Inferior parietal cortex (tissue), 1 donor: ENCODE measurements at regions not wholly inside any gene's neighbourhood (a gene's known extent, or its start where the extent isn't known, plus 50 kb on each side); places are given as distances from the start of the nearest gene placed in this dataset.

Experiments
- DNase-seq: peaks from one replicate; pipeline ENCODE4 v3.0.0-alpha.2; 2016; ENCODE audit errors: extremely low spot score

DNA sequence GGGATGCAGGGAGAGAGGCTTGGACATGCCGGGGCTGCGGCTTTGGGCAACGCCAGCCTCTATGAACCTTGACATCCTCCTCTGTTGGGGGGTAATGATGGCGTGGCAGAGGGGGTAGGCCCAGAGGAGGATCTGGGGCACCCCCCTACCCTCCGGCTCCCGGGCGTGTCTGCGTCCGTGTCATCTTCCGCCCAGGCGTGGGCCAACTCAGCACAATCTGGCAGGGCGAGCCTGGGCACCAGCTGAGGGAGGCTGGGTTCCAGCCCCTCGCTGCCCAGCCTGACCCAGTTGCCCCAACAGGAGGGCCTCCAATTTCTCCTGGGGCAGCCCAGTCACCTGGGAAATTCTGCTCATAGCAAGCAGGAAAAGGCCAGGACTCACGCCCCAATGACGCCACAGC, 62.9 kb upstream of the IL17B start:
- DNase-seq = no peak

DNA sequence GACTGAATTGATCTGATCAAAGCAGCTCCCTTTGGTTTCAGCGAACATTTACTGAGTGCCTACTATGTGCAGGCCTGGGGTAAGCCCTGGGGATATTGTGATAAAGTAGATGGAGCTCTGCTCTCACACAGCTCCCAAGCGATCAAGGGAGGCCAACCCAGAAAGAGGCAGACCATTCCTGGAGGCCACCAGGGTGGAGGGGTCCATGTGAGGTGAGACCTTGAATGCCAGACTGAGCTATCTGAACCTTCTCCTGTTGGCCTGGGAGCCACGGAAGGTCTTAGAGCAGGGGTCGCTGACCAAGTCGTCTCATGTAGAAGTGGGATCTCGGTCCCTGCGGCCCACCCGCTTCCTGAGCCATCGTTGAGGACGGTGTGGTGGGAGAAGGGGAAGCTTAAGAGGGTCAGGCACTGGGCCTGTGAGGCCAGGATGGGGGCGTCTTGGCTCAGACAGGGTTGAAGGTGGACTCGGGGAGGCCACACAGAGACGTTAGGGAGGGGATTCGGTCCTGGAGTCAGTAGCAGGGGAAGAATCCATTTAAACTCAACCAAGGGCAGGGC, 62.2 kb upstream of the IL17B start:
- no peak for DNase-seq

- DNase-seq = no peak
Measured at GRCh38 chr5:149439899-149440542, 60.9 kb upstream of the IL17B start.

- DNase-seq = no peak
Measured at GRCh38 chr5:149438711-149439132, 59.6 kb upstream of the IL17B start.

- no peak for DNase-seq
Measured at GRCh38 chr5:149438281-149438680, 59.2 kb upstream of the IL17B start.

GRCh38 chr5:149437391-149438040, 58.4 kb upstream of the IL17B start:
- DNase-seq = no peak

GRCh38 chr5:149435660-149436059, 56.6 kb upstream of the IL17B start:
- DNase-seq = no peak

DNA sequence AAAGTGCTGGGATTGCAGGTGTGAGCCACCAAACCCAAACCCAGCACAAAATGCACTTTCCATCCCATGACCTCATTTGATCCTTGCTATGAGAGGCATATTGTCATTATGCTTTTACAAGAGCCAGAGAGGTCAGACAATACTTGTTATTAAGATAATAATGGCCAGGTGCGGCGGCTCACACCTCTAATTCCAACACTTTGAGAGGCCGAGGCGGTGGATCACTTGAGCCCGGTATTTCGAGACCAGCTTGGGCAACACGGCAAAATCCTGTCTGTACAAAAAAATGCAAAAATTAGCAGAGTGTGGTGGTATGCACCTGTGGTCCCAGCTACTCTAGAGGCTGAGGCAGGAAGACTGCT, 55.9 kb upstream of the IL17B start:
- no peak for DNase-seq

DNA sequence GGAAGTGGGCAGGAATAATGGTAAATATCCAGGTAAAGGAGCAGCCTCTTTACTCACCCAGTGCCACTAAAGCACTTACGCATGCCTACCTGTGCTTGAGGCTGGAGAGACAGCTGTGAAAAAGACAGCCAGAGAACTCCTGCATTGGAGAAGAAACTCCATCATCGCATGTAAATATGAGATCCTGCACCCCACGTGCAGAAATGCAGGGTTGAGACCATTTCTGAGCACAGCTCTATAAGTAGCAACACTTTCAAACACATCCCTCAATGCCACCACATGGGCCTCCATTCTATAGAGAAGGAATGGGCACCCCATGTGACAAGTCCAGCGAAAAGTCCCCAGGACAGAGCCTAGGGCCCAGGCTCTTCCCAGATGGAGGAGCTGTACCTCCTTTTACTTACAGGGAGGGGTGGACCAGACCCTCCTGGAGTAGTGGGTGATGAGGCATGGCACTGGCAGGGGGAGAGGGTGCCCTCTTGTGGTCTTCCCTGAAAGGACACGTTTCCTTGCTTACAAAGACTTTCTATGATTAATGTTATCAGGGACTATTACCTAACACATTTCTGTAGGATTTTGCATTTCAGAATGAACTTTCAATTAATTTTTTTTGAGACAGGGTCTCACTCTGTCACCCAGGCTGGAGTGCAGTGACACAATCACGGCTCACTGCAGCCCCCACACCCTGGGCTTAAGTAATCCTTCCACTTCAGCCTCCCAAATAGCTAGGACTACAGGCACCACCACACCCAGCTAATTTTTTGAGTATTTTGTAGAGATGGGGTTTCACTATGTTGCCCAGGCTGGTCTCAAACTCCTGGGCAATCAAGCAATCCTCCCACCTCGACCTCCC, 55.3 kb upstream of the IL17B start:
- peak; percentile 67 for DNase-seq

- no peak for DNase-seq
Measured at GRCh38 chr5:149433524-149434131, 54.5 kb upstream of the IL17B start.

DNA sequence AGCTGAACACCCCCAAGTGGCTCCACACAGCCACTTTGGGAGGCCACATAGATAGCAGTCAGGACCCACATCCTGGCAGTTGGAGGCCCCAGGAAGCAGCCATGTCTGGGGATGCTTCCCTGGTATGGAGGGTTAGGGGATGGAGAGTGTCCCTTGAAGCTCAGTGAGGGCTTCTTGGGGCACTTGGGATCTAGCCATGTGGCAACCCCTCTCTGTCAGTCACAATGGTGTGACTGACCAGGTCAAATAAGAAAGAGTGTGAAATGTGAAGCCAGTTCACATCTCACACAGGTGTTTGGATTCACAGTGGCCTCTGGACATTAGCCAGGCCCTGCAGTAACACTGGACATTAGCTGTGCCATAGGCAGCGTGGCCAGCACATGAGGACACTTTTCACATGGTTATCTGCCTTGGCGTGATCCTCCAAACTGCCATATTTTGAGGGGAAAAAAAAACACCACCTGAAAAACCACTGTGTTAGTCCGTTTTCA, 53.9 kb upstream of the IL17B start:
- DNase-seq = no peak

- no peak for DNase-seq
Measured at GRCh38 chr5:149432376-149432775, 53.3 kb upstream of the IL17B start.

GRCh38 chr5:149429839-149430721, 51.0 kb upstream of the IL17B start:
- DNase-seq = no peak
